ENCODE measurements at regions not wholly inside any gene's neighbourhood (a gene's known extent, or its start where the extent isn't known, plus 50 kb on each side); places are given as distances from the start of the nearest gene placed in this dataset.
A peak's percentile ranks its signal among the peaks of the same experiment; 100 is the strongest.
"Not testable (repeated sequence)": the region's sequence is repeated elsewhere in the genome, so short reads cannot be mapped to it uniquely, and the experiment has no call there.

DNA sequence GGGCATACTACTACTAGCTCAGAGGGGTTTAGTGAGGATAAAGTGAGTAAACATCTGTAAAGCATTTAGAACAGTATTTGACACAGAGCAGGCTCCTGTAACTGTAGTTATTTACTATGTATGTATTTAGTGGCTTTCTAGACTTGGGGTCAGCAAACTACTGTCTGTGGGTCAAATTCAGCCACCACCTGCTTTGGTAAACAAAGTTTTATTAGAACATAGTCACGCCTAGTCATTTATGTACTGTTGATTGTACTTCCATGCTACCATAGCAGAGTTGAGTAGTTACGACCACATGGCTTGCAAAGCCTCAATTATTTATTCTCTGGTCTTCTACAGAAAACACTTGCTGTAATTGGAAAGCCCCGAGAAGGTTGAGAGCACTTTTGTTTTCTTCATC is 248.5 kb upstream of the PLPP4 start:
- DNase-seq, result no peak

DNA sequence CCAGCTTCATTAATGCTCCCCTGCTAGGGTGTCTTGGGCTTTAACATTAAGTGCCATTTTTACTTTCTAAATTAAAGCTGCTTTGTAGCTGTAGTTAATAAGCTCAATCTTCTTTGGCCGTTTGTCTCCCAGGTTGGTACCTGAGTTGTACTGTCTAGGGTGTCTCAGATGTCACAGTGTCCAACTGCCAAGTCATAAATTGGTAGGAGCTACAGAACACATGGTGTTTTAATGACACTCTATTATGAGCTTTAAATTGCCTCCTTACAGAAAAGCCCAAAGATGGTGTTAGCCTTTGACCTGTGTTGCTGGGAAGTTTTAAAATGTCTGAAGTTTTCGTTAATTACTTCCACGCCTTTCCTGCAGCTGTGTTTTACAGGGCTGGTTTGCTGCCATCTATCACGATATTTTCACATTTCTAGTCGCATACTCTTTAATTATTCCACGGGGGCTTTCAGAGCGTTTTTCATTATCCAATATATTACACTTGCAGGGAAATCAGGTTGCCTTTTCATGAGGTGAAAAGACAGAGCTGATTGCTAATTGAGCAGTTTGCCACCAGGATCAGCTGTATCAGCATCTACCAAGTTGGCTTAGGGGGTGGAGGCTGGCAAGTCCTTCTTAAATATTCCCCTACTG is 247.8 kb upstream of the PLPP4 start:
- no peak for DNase-seq

DNA sequence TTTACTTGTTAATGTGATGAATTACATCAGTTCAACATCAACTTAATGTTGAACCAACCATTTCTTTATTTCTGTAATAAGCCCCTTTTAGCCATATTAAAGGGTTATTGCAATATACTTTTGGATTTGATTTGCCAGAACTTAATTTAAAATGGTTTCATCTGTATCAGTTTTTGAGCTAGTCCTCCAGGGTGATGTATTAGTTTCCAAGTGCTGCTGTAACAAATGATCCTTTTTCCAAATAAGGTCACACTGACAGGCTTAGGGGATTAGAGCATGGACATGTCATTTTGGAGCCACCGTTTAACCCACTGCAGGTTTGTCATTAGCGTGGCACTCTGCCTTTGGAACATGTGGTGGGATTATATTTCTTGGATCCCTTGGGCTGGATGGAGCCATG is 244.8 kb upstream of the PLPP4 start:
- DNase-seq, result no peak

DNA sequence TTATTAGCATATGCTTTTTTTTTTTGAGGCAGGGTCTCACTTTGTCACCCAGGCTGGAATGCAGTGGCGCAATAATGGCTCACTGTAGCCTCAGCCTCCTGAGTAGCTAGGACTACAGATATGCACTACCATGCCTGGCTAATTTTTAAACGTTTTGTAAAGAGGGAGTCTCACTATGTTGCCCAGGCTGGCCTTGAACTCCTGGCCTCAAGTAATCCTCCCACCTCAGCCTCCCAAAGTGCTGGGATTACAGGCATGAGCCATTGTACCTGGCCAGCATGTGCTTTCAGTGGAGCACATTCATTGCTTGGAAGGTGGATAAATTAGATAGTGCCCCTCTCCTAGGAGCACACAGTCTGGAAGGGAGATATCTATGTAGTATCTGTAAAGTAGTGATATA is 243.7 kb upstream of the PLPP4 start:
- DNase-seq, result not testable (repeated sequence)

DNA sequence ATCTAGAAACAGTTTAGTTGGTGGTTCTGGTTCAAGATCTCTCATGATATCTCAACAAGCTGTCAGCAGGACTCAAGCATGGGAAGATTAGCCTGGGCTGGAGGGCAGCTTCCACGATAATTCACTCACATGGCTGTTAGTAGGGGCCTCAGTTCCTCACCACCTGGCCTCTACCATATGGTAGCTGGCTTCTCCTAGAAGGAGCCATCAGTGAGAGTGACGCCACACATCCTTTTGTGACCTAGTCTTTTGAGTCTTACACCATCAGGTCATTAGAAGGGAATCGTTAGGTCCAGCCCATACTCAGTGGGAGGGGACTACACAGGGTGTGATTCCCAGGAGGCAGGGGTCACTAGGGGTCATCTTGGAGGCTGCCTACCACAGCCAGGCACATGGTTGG is 239.3 kb upstream of the PLPP4 start:
- DNase-seq, result no peak

DNA sequence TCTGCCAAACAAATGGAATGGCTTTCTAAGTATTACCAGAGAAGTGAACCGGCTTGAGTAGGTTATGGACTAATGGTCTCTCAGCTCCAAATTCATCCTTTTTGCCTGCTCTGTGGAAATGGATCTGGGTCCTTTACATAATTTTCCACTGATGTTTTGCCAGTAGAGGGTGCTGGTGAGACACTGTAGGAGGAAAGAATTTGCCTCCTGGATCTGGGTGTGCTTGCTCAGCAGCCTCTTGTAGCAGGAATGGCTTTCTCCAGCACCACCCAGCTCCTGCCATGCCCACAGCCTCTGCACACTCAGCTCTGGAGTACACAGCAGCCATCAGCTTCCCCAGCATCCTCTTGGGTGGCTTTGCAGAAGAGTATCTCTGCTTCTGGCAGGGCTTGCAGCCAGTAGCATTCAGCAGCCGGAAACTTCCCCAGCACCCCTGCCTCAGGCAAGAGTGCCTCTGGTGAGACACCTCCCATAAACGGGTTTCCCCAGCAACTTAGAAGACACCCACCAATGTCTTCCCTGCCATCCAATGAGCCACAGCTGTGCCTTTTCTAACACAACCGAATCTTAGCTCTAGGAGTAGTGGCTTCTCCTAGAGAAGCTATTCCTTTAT is 235.0 kb upstream of the PLPP4 start:
- peak; percentile 14 for DNase-seq

DNA sequence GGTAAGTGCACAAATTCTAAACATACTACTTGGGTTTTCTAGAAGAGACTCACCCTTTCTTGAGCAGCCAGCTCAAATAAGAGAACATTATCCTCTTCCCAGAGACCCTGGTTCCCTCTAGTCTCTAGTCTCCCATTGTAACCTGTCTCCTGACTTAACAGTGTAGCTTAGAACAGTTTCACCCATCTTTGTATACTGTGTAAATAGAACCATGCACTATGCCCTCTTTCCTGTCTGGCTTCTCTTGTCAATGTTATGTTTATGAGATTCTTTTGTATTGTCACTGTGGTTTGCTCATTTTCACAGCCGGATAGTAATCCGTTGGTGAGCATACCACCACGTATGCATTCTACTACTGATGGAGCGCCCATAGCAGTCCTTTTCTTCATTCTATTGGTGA is 227.4 kb upstream of the PLPP4 start:
- no peak for DNase-seq

DNA sequence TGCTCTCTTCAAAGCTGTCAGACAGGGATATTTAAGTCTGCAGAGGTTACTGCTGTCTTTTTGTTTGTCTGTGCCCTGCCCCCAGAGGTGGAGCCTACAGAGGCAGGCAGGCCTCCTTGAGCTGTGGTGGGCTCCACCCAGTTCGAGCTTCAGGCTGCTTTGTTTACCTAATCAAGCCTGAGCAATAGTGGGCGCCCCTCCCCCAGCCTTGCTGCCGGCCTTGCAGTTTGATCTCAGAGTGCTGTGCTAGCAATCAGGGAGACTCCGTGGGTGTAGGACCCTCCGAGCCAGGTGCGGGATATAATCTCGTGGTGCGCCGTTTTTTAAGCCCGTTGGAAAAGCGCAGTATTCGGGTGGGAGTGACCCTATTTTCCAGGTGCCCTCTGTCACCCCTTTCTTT is 217.3 kb upstream of the PLPP4 start:
- DNase-seq, result not testable (repeated sequence)

DNA sequence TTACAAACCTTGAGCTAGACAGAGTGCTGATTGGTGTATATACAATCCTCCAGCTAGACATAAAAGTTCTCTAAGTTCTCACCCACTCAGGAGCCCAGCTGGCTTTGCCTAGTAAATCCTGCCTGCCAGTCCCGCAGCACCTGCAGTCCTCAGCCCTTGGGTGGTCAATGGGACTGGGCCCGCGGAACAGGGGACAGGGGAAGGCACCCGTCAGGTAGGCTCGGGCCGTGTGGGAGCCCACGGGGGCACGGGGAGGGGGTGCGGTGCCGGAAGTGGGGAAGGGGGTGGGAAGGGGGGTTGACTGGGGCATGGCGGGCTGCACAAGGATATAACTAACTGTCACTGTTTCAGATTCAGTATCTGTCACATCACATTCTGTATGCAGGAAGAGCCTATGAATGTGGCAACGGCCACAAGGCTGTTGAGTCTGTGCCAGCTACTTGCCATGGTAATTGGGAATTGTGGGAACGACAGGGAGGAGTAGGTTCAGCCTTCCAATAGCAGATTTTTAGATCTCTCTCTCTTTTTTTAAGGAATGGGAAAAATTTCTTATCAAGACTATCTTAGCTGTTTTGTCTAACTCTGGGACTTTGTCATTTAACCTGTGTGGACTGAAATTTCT is 205.1 kb upstream of the PLPP4 start:
- DNase-seq, result no peak

DNA sequence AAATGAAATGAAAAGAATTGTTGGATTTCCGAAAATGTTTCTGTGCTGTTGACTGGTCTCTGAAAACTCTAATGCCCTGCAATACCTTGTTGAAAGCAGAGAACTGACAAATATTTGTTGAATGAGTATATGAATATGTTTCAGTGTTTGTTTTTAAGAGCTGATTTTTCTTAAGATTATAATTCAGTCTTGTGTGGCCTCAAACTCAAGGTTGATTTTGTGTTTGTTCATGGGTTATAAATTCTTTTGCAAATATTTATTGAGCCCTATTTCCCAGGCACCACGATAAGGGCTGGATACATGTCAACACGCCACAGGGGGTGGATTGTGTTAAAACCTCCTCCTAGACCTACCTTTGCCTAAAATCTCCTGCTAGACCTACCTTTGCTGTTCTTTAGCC is 203.9 kb upstream of the PLPP4 start:
- no peak for DNase-seq

DNA sequence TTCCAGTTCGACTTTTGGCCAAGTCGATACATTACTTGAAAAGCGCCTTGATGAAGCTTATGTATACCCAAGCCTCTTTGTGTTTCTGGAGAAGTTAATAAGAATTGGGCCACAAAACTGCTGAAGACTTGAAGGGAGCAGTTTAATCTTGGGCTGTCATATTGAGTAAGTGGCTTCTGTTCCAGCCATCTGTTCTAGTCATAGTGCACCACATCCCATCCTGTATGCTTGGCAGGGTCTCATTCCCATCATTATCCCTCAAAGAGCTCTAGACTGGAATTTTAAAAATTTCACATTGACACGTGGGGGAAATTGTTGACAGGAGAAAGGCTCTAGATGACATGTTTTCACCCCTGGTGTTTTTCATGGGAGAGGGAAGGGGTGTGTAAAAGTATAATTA is 196.6 kb upstream of the PLPP4 start:
- no peak for DNase-seq

DNA sequence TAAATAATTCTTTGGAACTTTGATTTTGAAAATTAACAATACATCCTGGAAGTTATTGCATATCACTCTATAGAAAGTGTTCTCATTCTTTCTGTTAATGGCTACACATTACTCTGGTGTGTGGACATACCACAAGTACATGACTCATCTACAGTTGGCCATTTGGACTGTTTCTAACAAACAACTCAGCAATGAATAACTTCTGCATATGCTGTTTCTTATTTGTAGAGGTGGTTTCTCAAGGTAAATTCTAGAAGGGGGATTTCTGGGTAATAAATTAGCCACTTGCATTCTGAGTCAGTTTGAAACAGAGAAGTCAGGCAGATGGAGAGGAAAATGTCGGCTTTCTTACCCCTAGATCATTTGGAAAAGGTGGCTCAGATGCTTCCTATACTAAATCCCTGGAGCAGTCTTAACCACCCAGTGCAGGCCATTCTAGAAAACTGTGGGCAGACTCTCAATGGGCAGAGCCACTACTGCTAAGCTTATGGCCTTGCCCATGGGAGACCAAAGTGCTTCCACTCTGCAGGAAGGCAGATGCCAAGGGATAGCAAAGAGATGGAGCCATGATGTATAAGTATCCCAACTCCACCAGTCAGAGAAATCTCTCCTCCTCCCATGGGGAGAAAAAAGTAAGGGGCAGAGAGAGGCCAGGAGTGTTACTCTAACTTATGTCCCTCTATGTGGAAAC is 194.0 kb upstream of the PLPP4 start:
- DNase-seq, result no peak

DNA sequence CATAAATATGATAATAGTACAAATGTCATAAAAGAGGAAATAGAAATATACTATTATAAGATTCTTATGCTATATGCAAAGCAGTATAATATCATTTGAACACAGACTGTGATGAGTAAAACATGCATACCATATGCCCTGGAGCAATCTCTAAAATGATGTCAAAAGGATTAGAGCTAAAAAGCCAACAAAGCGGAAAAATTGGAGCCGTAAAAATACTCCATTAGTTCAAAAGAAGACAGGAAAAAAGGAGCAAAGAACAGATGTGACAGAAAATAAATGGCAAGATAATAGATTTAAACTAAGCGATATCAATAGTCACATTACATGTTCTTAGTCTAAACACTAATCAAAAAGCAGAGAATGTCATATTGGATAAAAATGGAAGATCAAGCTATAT is 191.0 kb upstream of the PLPP4 start:
- no peak for DNase-seq

DNA sequence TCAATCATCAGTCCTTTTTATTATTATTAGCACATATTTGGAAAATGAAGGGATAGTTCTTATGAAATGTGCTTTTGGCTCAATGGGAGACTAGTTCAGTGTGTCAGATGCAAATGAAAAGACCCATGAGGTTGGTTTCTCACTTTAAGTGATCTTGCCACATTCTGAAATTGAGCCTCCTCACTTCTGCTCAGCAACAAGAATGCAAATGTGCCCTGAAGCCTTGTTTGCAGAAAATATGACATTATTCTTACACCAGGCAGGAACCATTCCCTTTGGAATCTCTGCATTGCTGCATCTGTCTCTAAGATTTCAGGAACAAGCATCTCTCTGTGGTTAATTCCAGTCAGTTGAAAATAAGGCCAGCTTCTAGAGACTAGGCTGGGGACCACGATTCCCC is 186.1 kb upstream of the PLPP4 start:
- DNase-seq, result no peak

DNA sequence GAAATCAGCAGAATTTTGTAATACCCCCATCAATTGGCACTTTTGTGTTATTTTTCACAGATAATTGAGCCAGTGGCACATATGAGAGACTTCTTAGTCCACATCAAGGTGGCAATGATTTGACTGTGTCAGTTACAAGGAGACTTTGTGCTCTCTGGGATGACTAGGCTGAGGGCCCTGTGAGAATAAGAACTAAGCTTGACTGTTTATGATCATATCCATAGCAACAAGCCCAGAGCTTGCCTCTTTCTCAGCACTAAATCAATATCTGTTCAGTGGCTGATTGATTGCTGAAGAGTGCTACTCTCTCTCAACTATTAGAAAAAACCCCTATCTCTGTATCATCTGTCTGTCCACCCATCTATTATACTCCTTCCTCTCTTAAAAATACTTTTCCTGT is 185.3 kb upstream of the PLPP4 start:
- DNase-seq, result no peak

DNA sequence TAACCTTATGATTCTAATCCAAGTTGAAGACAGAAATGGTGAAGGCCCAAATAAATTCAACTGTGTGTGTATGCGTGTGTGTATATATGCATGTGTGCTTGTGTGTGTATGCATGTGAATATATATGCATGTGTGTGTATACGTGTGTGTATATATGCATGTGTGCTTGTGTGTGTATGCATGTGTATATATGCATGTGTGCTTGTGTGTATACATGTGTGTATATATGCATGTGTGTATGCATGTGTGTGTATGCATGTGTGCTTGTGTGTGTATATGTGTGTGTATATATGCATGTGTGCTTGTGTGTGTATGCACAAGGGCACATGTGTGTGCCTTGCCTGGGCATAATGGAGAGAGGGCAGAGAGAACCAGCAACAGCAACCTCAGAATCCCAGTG is 184.7 kb upstream of the PLPP4 start:
- DNase-seq, result no peak

DNA sequence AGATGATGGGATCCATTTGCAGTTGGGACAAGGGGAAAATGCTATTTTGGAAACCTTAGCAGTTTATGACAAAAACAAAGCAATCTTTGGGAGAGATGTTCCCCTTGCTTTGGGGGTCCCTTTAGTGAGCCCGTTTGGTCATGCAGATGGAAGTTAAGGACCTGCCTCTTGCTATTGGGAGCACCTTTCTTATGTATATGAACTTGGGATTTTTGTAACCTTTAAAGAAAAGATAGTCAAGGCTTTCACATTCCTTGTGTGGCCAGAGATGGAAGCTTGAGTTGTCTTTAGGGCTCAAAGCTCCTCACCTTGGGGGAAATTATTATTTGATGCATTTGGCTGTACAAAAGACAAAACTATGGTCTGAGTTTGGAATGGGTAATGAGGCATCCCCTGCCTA is 179.0 kb upstream of the PLPP4 start:
- DNase-seq, result no peak

DNA sequence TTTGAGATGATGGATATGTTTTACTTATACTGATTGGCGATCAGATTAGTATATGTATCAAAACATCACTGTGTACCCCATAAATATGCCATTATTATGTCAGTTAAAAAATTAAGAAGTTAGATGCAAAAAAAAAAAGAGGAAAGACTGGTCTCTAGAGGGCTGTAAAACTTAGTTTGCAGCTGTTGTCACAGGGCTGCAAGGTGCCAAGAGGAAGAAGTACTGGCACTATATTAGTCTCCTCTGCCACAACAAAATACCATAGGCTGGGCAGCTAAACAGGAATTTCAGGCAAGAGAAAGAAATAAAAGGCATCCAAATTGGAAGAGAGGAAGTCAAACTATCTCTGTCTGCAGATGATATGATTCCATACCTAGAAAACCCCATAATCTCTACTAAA is 177.8 kb upstream of the PLPP4 start:
- DNase-seq, result no peak

DNA sequence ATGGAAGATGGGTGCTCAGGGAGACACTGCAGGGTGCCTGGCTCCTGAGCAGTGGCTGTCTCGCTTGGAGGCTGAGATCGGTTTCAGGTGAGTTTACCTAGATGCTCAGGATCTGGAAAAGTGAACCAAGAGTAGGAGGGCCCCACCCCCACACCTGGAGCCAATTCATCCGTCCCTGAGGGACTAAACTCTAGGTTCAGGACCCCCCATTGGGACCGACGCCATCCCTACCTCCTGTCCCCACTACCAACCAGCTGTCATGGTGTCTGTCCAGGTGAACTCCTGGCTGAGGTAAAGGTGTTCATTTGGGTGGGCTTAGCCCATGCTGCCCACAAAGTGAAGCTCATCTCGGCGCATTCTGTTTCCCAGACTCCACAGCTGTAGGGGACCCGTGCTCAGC is 174.6 kb upstream of the PLPP4 start:
- DNase-seq, result no peak

DNA sequence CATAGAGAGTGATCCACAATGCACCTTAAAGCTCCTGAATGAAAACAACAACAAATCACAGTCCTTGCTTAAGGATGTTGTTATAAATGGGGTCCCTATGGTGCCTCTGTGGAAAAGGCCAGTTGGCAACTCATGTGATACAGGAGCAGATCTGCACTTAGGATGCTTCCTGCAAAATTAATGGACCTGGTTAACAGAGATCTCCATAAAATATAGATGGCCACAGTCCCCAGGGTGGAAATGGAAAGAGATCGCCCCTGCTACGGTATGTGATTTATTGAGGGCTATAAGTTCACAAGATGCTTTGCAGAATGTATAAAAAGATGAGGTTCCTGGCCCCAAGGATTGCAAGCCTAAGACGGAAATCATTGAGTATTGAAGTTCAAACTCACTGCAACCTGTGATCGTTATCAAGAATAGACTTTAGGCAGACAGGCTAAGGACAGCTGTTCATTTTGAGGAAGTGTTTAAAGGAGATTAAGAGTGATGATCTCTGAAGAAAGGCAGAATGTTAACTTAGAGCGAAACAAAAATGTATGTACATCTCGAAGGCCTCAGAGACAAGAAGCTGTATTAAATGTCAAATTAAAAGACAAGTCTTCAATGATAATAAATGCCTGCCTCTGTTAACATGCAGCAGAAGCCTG is 174.1 kb upstream of the PLPP4 start:
- DNase-seq, result no peak

DNA sequence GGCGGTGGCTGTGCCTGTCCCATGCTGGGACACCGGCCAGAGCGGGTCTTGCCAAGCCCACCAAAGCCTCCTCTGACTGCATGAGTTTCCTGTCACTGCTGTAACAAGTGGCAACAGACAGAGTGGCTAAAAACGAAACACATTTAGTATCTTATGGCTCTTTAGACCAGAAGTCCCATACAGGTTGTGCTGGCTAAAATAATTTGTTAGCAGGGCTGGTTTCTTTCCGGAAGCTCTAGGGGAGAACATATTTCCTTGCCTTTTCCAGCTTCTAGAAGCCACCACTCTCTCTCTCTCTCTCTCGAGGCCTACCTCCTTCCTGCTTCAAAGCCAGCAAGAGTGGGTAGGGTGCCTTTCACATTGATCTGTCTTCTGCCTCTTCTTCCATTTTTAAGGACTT is 171.6 kb upstream of the PLPP4 start:
- DNase-seq, result no peak

DNA sequence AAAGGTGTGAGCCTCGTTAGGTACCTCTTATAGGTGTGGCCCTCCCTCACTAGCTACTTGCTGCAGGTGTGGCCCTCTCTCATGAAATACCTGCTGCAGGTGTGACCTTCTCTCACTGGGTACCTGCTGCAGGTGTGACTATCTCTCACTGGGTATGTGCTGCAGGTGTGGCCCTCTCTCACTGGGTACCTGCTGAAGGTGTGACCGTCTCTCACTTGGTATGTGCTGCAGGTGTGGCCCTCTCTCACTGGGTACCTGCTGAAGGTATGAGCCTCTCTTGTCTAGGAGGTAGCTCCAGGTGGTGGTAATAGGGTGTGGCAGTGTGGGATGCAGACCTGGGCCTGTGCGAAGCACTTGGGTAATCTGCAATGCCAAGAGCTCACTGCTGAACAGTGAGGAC is 170.7 kb upstream of the PLPP4 start:
- DNase-seq, result peak; percentile 1

DNA sequence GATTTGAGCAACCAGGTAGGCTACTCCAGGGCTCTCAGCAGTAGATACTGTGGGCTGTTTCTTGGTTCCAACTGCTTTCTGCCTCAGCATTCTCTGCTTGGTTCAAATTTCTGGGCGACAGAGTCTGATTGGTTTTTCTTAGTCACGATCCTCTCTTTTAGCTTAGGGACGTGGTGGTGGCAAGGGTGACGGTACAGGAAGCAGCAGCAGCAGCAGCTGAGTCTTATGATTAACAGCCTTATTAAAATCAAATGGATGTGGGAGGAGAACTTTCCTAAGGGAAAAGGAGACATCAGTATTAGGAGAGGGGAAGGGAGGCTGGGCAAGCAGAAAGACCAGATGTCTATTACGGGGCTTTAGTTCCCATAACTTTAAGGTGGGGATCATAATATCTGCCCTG is 156.5 kb upstream of the PLPP4 start:
- no peak for DNase-seq

DNA sequence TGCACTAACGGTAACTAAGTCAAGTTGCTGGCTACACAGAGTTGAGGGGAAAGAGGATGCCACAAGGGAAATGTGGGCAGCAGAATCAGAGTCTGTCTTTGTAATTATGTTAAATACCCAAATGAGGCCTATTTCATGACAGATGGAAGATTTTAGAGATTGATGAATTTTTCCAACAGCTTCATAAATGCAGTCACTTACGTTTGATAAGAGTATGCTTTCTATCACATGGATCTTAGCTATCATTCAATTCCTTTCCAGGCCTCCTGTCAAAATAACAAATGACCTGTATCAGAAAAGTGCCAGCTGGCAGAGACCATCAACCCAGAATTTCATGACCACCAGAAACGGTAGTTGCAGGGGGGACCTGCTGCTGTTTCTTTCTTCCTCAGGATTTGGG is 148.4 kb upstream of the PLPP4 start:
- no peak for DNase-seq
